K562 (cell line): ENCODE measurements at regions not wholly inside any gene's neighbourhood (a gene's known extent, or its start where the extent isn't known, plus 50 kb on each side); places are given as distances from the start of the nearest gene placed in this dataset.
"Not testable (repeated sequence)": the region's sequence is repeated elsewhere in the genome, so short reads cannot be mapped to it uniquely, and the experiment has no call there.

Experiments
- CBX3 ChIP-seq, 2 experiments: IDR thresholded peaks; 1 replicate in 1 of 2; 2 replicates in 1 of 2; pipeline ENCODE4 v1.6.1; 2012; ENCODE audit warnings: inconsistent platforms in 2 of 2, low read length in 2 of 2, borderline replicate concordance in 1 of 2, control low read depth in 1 of 2
- CREM ChIP-seq: IDR thresholded peaks from 2 replicates; pipeline ENCODE4 v1.6.1; 2014; ENCODE audit warnings: antibody characterized with exemption, low read depth
- FOS ChIP-seq: IDR thresholded peaks from 3 replicates; pipeline ENCODE4 v1.6.1; 2011; ENCODE audit not compliant: insufficient read length; ENCODE audit errors: extremely low read depth
- RCOR1 ChIP-seq, 2 experiments: IDR thresholded peaks; 2 replicates each; pipeline ENCODE4 v1.6.1; 2012; ENCODE audit warnings: low read depth in 2 of 2, low read length in 2 of 2, borderline replicate concordance in 1 of 2, improper control_type of control experiment in 1 of 2
- TBL1XR1 ChIP-seq, 2 experiments: IDR thresholded peaks; 2 replicates each; pipeline ENCODE4 v1.6.1; 2012; ENCODE audit warnings: improper control_type of control experiment in 2 of 2, low read length in 2 of 2, mild to moderate bottlenecking in 1 of 2
- ZNF121 ChIP-seq: sonication (generic); formaldehyde crosslinking; conservative IDR thresholded peaks from 2 replicates; pipeline ENCODE4 v1.8.0; 2022; ENCODE audit warnings: missing genetic modification reagents
- TF ChIP-seq, protein P1 (sequence below), 3 experiments: IDR thresholded peaks in 2 of 3; conservative IDR thresholded peaks in 1 of 3; 2 replicates each; pipeline ENCODE4 v1.5.1; 2011 to 2012; ENCODE audit warnings: low read length in 3 of 3, mild to moderate bottlenecking in 3 of 3, control low read depth in 2 of 3, improper control_type of control experiment in 1 of 3, inconsistent platforms in 1 of 3, low read depth in 1 of 3, mixed read lengths in 1 of 3, moderate library complexity in 1 of 3; ENCODE audit not compliant: insufficient read depth in 2 of 3
- TF ChIP-seq, protein P2 (sequence below): sonication (generic); formaldehyde crosslinking; IDR thresholded peaks from 2 replicates; pipeline ENCODE4 v1.5.0; 2020; ENCODE audit warnings: missing genetic modification reagents

DNA sequence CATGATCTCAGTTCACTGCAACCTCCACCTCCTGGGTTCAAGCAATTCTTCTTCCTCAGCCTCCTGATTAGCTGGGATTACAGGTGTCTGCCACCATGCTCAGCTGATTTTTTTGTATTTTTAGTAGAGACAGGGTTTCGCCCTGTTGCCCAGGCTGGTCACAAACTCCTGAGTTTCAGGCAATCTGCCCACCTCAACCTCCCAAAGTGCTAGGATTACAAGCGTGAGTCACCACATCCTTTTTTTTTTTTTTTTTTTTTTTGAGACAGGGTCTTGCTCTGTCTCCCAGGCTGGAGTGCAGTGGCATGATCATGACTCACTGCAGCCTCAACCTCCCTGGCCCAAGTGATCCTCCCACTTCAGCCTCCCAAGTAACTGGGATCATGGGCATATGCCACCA lies 298.9 kb downstream of the SPRY1 start:
- TF ChIP-seq CBX3 (IDR thresholded peaks at IDR 0.05; ENCODE audit: borderline replicate concordance in 1 of 2, low read length in 2 of 2); TBL1XR1 (IDR thresholded peaks at IDR 0.05; ENCODE audit: low read length in 2 of 2); CREM; FOS; ZNF121 (CRISPR knock-in tag); RCOR1 (IDR thresholded peaks at IDR 0.05; ENCODE audit: borderline replicate concordance in 1 of 2, low read depth in 2 of 2, low read length in 2 of 2): not testable (repeated sequence)
- TF ChIP-seq, protein P1, sequence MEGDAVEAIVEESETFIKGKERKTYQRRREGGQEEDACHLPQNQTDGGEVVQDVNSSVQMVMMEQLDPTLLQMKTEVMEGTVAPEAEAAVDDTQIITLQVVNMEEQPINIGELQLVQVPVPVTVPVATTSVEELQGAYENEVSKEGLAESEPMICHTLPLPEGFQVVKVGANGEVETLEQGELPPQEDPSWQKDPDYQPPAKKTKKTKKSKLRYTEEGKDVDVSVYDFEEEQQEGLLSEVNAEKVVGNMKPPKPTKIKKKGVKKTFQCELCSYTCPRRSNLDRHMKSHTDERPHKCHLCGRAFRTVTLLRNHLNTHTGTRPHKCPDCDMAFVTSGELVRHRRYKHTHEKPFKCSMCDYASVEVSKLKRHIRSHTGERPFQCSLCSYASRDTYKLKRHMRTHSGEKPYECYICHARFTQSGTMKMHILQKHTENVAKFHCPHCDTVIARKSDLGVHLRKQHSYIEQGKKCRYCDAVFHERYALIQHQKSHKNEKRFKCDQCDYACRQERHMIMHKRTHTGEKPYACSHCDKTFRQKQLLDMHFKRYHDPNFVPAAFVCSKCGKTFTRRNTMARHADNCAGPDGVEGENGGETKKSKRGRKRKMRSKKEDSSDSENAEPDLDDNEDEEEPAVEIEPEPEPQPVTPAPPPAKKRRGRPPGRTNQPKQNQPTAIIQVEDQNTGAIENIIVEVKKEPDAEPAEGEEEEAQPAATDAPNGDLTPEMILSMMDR (IDR thresholded peaks at IDR 0.05 in 2 of 3, conservative IDR thresholded peaks at IDR 0.05 in 1 of 3; ENCODE audit: insufficient read depth in 2 of 3, low read depth in 1 of 3, low read length in 3 of 3) = not testable (repeated sequence)
- TF ChIP-seq, protein P2, sequence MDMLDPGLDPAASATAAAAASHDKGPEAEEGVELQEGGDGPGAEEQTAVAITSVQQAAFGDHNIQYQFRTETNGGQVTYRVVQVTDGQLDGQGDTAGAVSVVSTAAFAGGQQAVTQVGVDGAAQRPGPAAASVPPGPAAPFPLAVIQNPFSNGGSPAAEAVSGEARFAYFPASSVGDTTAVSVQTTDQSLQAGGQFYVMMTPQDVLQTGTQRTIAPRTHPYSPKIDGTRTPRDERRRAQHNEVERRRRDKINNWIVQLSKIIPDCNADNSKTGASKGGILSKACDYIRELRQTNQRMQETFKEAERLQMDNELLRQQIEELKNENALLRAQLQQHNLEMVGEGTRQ (CRISPR knock-in tag) = not testable (repeated sequence)
